Suprapubic skin (tissue), 4 donors: ENCODE measurements at regions not wholly inside any gene's neighbourhood (a gene's known extent, or its start where the extent isn't known, plus 50 kb on each side); places are given as distances from the start of the nearest gene placed in this dataset.
"Not testable (repeated sequence)": the region's sequence is repeated elsewhere in the genome, so short reads cannot be mapped to it uniquely, and the experiment has no call there.

ENCODE experiments used
- DNase-seq, 2 donors: peaks; one replicate each; pipeline ENCODE4 v3.0.0-alpha.2; 2019; ENCODE audit warnings: low spot score in 2 of 2
- H3K27ac ChIP-seq: fragments of 200-600 bp; sonication (generic); one replicate; pipeline ENCODE4 v1.5.1; 2019
- H3K27me3 ChIP-seq: fragments of 200-600 bp; sonication (generic); one replicate; pipeline ENCODE4 v1.5.1; 2019
- H3K36me3 ChIP-seq: fragments of 200-600 bp; sonication (generic); one replicate; pipeline ENCODE4 v1.5.1; 2019
- H3K4me1 ChIP-seq: fragments of 200-600 bp; sonication (generic); one replicate; pipeline ENCODE4 v1.5.1; 2019
- H3K4me3 ChIP-seq: fragments of 200-600 bp; sonication (generic); one replicate; pipeline ENCODE4 v1.5.1; 2019; ENCODE audit warnings: mild to moderate bottlenecking
- H3K9me3 ChIP-seq: fragments of 200-600 bp; sonication (generic); one replicate; pipeline ENCODE4 v1.5.1; 2019
- CTCF ChIP-seq, 2 donors: fragments of 200-600 bp in 1 of 2; fragments of 450-650 bp in 1 of 2; sonication (generic) in 1 of 2; IDR thresholded peaks; one replicate each; pipeline ENCODE4 v1.5.1; 2016 to 2019; ENCODE audit warnings: antibody characterized with exemption in 2 of 2, mild to moderate bottlenecking in 1 of 2, moderate library complexity in 1 of 2
- EP300 ChIP-seq: sonication (generic); formaldehyde crosslinking; IDR thresholded peaks from one replicate; pipeline ENCODE4 v1.6.1; 2017; ENCODE audit warnings: antibody characterized with exemption
- POLR2A ChIP-seq, 2 donors: fragments of 450-650 bp; IDR thresholded peaks; one replicate each; pipeline ENCODE4 v1.6.1; 2017; ENCODE audit warnings: antibody characterized with exemption in 2 of 2, mild to moderate bottlenecking in 2 of 2, moderate library complexity in 2 of 2
- POLR2AphosphoS5 ChIP-seq, 3 donors: sonication (generic); formaldehyde crosslinking; IDR thresholded peaks; one replicate each; pipeline ENCODE4 v1.6.1; 2017; ENCODE audit warnings: antibody characterized with exemption in 3 of 3
- WGBS: methylation state at CpG from one replicate; pipeline ENCODE4 v1.1.5; 2018; 5-methylcytosine and 5-hydroxymethylcytosine counted together

- Histone ChIP-seq H3K27ac (no peak overlapping the region), H3K27me3 (no peaks in the 10 kb centered on the region), H3K36me3 (no peaks in the 10 kb centered on the region), H3K4me3 (no peak overlapping the region), H3K4me1 (no peaks in the 10 kb centered on the region), H3K9me3 (no peaks in the 10 kb centered on the region)
- TF ChIP-seq POLR2A (IDR thresholded peaks at IDR 0.05), result no peak
- TF ChIP-seq POLR2AphosphoS5 (IDR thresholded peaks at IDR 0.05), result no peak
- TF ChIP-seq EP300, result no peak
- no peak for TF ChIP-seq CTCF (IDR thresholded peaks at IDR 0.05)
- no peak for DNase-seq
- 81% methylated on average over 2 of the region's 2 CpGs for WGBS
Measured at GRCh38 chr7:9504678-9505077, 1071.3 kb downstream of the NXPH1 start.

- no peaks in the 10 kb centered on the region for H3K27me3 ChIP-seq
- H3K36me3 ChIP-seq, result no peaks in the 10 kb centered on the region
- no peaks in the 10 kb centered on the region for H3K9me3 ChIP-seq
- no peak overlapping the region for H3K27ac ChIP-seq
- H3K4me3 ChIP-seq, result no peak overlapping the region
- H3K4me1 ChIP-seq, result no peaks in the 10 kb centered on the region
- no peak for TF ChIP-seq EP300
- TF ChIP-seq CTCF (IDR thresholded peaks at IDR 0.05), result no peak
- no peak for TF ChIP-seq POLR2AphosphoS5 (IDR thresholded peaks at IDR 0.05)
- TF ChIP-seq POLR2A (IDR thresholded peaks at IDR 0.05), result no peak
- DNase-seq, result no peak
- WGBS, result 88% methylated on average over 2 of the region's 2 CpGs
Measured at GRCh38 chr7:9505516-9505915, 1072.1 kb downstream of the NXPH1 start.

- no peaks in the 10 kb centered on the region for H3K27me3 ChIP-seq
- H3K4me1 ChIP-seq, result no peaks in the 10 kb centered on the region
- H3K36me3 ChIP-seq, result no peaks in the 10 kb centered on the region
- no peak overlapping the region for H3K27ac ChIP-seq
- H3K4me3 ChIP-seq, result no peak overlapping the region
- 44% methylated on average over 3 of the region's 3 CpGs for WGBS
- TF ChIP-seq POLR2AphosphoS5 (IDR thresholded peaks at IDR 0.05), result no peak
- no peak for DNase-seq
- H3K9me3 ChIP-seq, result no peaks in the 10 kb centered on the region
Measured at GRCh38 chr7:9507290-9507689, 1073.9 kb downstream of the NXPH1 start.

GRCh38 chr7:9516662-9517061, 1083.3 kb downstream of the NXPH1 start:
- TF ChIP-seq EP300 (no peak), CTCF (IDR thresholded peaks at IDR 0.05) (no peak), POLR2AphosphoS5 (IDR thresholded peaks at IDR 0.05) (no peak), POLR2A (IDR thresholded peaks at IDR 0.05) (no peak)
- no peaks in the 10 kb centered on the region for H3K9me3 ChIP-seq
- H3K4me3 ChIP-seq, result no peak overlapping the region
- no peak for DNase-seq
- 49% methylated on average over 4 of the region's 4 CpGs for WGBS
- H3K4me1 ChIP-seq, result no peaks in the 10 kb centered on the region
- H3K27ac ChIP-seq, result no peak overlapping the region
- no peaks in the 10 kb centered on the region for H3K27me3 ChIP-seq
- H3K36me3 ChIP-seq, result no peaks in the 10 kb centered on the region

- Histone ChIP-seq H3K4me3 (no peak overlapping the region), H3K27ac (no peak overlapping the region), H3K36me3 (no peaks in the 10 kb centered on the region), H3K27me3 (no peaks in the 10 kb centered on the region), H3K9me3 (no peaks in the 10 kb centered on the region), H3K4me1 (no peaks in the 10 kb centered on the region)
- TF ChIP-seq CTCF (IDR thresholded peaks at IDR 0.05), result no peak
- TF ChIP-seq POLR2A (IDR thresholded peaks at IDR 0.05), result no peak
- TF ChIP-seq EP300, result no peak
- TF ChIP-seq POLR2AphosphoS5 (IDR thresholded peaks at IDR 0.05), result no peak
- 94% methylated on average over 2 of the region's 2 CpGs for WGBS
- no peak for DNase-seq
Measured at GRCh38 chr7:9523579-9523978, 1090.2 kb downstream of the NXPH1 start.

GRCh38 chr7:9552431-9552830, 1119.0 kb downstream of the NXPH1 start:
- not testable (repeated sequence) for H3K4me1 ChIP-seq, H3K36me3 ChIP-seq, DNase-seq, H3K4me3 ChIP-seq, H3K9me3 ChIP-seq, H3K27me3 ChIP-seq, H3K27ac ChIP-seq
- 86% methylated on average over 4 of the region's 4 CpGs for WGBS
